ENCODE measurements at regions not wholly inside any gene's neighbourhood (a gene's known extent, or its start where the extent isn't known, plus 50 kb on each side); places are given as distances from the start of the nearest gene placed in this dataset.

DNA sequence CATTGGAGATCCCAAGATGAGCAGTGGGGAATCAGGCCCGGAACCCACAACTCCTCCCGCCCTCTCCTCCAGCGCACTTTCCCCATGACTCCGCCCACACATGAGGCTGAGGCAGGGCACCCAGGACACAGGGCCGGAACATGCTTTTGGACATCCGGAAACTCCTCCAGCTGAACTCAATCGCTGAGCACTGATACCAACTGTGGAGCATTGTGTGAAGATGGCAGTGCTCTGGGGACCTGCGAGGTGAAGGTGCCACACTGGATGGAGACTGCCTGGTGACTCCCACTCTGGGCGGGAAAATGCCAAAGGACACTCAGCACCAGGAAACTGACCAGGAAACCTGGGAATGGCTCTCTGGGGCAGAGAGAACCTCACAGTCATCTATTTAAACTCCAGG lies 189.1 kb downstream of the FAM43A start:
- TF ChIP-seq EZH2 (IDR thresholded peaks at IDR 0.05; ENCODE audit: borderline replicate concordance, insufficient read depth, low read depth, low read length, poor library complexity, severe bottlenecking), result no peak
- TF ChIP-seq, protein P1, sequence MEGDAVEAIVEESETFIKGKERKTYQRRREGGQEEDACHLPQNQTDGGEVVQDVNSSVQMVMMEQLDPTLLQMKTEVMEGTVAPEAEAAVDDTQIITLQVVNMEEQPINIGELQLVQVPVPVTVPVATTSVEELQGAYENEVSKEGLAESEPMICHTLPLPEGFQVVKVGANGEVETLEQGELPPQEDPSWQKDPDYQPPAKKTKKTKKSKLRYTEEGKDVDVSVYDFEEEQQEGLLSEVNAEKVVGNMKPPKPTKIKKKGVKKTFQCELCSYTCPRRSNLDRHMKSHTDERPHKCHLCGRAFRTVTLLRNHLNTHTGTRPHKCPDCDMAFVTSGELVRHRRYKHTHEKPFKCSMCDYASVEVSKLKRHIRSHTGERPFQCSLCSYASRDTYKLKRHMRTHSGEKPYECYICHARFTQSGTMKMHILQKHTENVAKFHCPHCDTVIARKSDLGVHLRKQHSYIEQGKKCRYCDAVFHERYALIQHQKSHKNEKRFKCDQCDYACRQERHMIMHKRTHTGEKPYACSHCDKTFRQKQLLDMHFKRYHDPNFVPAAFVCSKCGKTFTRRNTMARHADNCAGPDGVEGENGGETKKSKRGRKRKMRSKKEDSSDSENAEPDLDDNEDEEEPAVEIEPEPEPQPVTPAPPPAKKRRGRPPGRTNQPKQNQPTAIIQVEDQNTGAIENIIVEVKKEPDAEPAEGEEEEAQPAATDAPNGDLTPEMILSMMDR (IDR thresholded peaks at IDR 0.05), result no peak
- Mint-ChIP-seq H3K27me3 (peaks cover 16% of the 10 kb centered on the region), H3K4me3 (no peak overlapping the region), H3K9me3 (ENCODE audit: insufficient read depth) (no peaks in the 10 kb centered on the region), H3K27ac (no peak overlapping the region), H3K4me1 (peaks cover 32% of the 10 kb centered on the region)
- Histone ChIP-seq H2AFZ (ENCODE audit: insufficient read depth, low read depth, low read length, poor library complexity, severe bottlenecking) (no peak overlapping the region), H3K27ac (ENCODE audit: low read length in 2 of 2) (no peak overlapping the region), H3K9me3 (ENCODE audit: control extremely low read depth in 1 of 3, control insufficient read depth in 2 of 3, insufficient read depth in 1 of 3, low read length in 2 of 3) (peaks cover 0 to 10% (median 0%) of the 10 kb centered on the region in 3 donors), H3K79me2 (ENCODE audit: control insufficient read depth, insufficient read depth, low read length) (no peaks in the 10 kb centered on the region), H3K36me3 (replicated peaks in 1 of 2; ENCODE audit: control extremely low read depth in 1 of 2, control insufficient read depth in 1 of 2, extremely low read depth in 1 of 2, insufficient read depth in 2 of 2, low read length in 1 of 2) (no peaks in the 10 kb centered on the region), H3K9ac (ENCODE audit: low read length) (no peak overlapping the region), H3K4me3 (ENCODE audit: control extremely low read depth in 1 of 5, extremely low read depth in 1 of 5, insufficient read depth in 1 of 5, low read depth in 2 of 5, low read length in 4 of 5) (no peak overlapping the region), H3K27me3 (replicated peaks in 1 of 4; ENCODE audit: control extremely low read depth in 1 of 4, control insufficient read depth in 3 of 4, insufficient read depth in 4 of 4, low read length in 3 of 4) (no peaks in the 10 kb centered on the region), H4K20me1 (ENCODE audit: control insufficient read depth, insufficient read depth, low read length, poor library complexity, severe bottlenecking) (no peaks in the 10 kb centered on the region), H3K4me1 (ENCODE audit: control insufficient read depth in 2 of 2, insufficient read depth in 2 of 2, low read length in 2 of 2) (peaks cover 20 to 29% of the 10 kb centered on the region in 2 donors), H3K4me2 (replicated peaks; ENCODE audit: low read depth, low read length, poor library complexity, severe bottlenecking) (no peak overlapping the region)
- intact Hi-C loops (cut with micrococcal nuclease), result loop anchor here (10.0 kb wide), 1 partner anchor 190 kb away; the partner anchor contains the start of gene FAM43A
- CTCF ChIA-PET, result no interaction called here
- ATAC-seq (ENCODE audit: low read depth) (no peak), DNase-seq (no peak)
- POLR2A ChIA-PET, result no interaction called here
- WGBS (ENCODE audit: insufficient coverage), result 97% methylated on average over 5 of the region's 9 CpGs

DNA sequence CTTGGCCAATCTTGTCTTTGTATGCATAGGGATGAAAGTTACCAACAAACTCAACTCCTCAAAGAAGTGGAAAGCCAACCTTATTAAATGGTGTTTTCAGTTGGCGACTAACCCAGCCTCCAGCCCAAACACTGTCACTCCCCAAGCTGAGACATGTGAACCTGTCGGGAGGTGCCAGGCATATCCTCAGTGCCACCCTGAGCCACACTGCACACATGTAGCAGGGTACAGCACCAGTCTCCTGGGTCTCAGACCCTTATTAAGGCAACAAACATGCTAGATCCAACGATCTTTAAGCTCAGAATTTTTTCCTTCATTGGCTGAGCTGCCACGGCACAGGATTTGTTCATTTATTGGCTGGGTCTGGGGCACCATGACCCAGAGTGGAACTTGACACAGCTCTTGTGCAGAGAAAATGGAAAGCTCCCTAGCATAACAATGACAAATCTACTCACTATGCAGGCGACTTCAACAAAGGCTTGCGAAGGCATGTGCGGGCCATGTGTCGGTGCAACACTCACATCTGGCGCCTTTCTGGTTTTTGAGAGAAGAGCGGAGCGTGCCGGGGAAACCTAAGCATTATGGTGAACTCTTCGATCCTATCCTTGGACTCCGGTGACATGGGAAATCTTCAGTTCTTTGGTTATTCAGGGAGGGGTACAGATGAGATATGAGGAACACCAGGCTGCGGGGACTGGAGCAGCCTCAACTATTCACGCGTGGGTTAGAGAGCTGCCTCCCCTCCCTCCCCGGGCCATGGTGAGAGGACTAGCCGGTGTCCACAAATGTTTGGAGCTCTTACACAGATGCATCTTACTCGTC lies 190.1 kb downstream of the FAM43A start:
- Histone ChIP-seq H2AFZ (ENCODE audit: insufficient read depth, low read depth, low read length, poor library complexity, severe bottlenecking) (no peak overlapping the region), H3K27me3 (replicated peaks in 1 of 4; ENCODE audit: control extremely low read depth in 1 of 4, control insufficient read depth in 3 of 4, insufficient read depth in 4 of 4, low read length in 3 of 4) (no peaks in the 10 kb centered on the region), H3K27ac (ENCODE audit: low read length in 2 of 2) (no peak overlapping the region), H4K20me1 (ENCODE audit: control insufficient read depth, insufficient read depth, low read length, poor library complexity, severe bottlenecking) (no peaks in the 10 kb centered on the region), H3K4me1 (ENCODE audit: control insufficient read depth in 2 of 2, insufficient read depth in 2 of 2, low read length in 2 of 2) (peaks cover 27 to 36% of the 10 kb centered on the region in 2 donors), H3K9me3 (ENCODE audit: control extremely low read depth in 1 of 3, control insufficient read depth in 2 of 3, insufficient read depth in 1 of 3, low read length in 2 of 3) (peaks cover 0 to 4% (median 0%) of the 10 kb centered on the region in 3 donors), H3K4me2 (replicated peaks; ENCODE audit: low read depth, low read length, poor library complexity, severe bottlenecking) (no peak overlapping the region), H3K79me2 (ENCODE audit: control insufficient read depth, insufficient read depth, low read length) (no peaks in the 10 kb centered on the region), H3K36me3 (replicated peaks in 1 of 2; ENCODE audit: control extremely low read depth in 1 of 2, control insufficient read depth in 1 of 2, extremely low read depth in 1 of 2, insufficient read depth in 2 of 2, low read length in 1 of 2) (no peaks in the 10 kb centered on the region), H3K9ac (ENCODE audit: low read length) (no peak overlapping the region), H3K4me3 (ENCODE audit: control extremely low read depth in 1 of 5, extremely low read depth in 1 of 5, insufficient read depth in 1 of 5, low read depth in 2 of 5, low read length in 4 of 5) (no peak overlapping the region)
- 94% methylated on average over 18 of the region's 20 CpGs for WGBS (ENCODE audit: insufficient coverage)
- no peak overlapping the region for H3K4me3 Mint-ChIP-seq
- ChIA-PET CTCF (interaction anchor here (1.1 kb wide), 1 partner anchor 11 kb away, joined by 3 read pairs; no protein-coding TSS in a partner anchor), POLR2A (no interaction called here)
- ATAC-seq (ENCODE audit: low read depth), result no peak
- peak overlapping the region; percentile 34 for H3K27ac Mint-ChIP-seq
- peaks cover 16% of the 10 kb centered on the region for H3K27me3 Mint-ChIP-seq
- H3K4me1 Mint-ChIP-seq, result peaks cover 39% of the 10 kb centered on the region
- DNase-seq, result no peak
- intact Hi-C loops (cut with micrococcal nuclease), result loop anchor here (10.0 kb wide), 1 partner anchor 191 kb away; the partner anchor contains the start of gene FAM43A
- TF ChIP-seq EZH2 (IDR thresholded peaks at IDR 0.05; ENCODE audit: borderline replicate concordance, insufficient read depth, low read depth, low read length, poor library complexity, severe bottlenecking), result no peak
- TF ChIP-seq, protein P1 (IDR thresholded peaks at IDR 0.05), result no peak
- no peaks in the 10 kb centered on the region for H3K9me3 Mint-ChIP-seq (ENCODE audit: insufficient read depth)

All from B cell (primary cell).